Keratinocyte (primary cell): ENCODE measurements at regions not wholly inside any gene's neighbourhood (a gene's known extent, or its start where the extent isn't known, plus 50 kb on each side); places are given as distances from the start of the nearest gene placed in this dataset.

ENCODE experiments used
- EZH2 ChIP-seq: IDR thresholded peaks from one replicate; pipeline ENCODE4 v1.6.1; 2012; ENCODE audit warnings: inconsistent platforms, mild to moderate bottlenecking, low read length, moderate library complexity
- TF ChIP-seq, protein P1 (sequence below), 3 experiments: IDR thresholded peaks in 1 of 3; conservative IDR thresholded peaks in 1 of 3; optimal IDR thresholded peaks in 1 of 3; 2 replicates in 2 of 3; 3 replicates in 1 of 3; pipeline versions ENCODE3 to v1.5.1; 2011; ENCODE audit warnings: low read length in 3 of 3, mild to moderate bottlenecking in 3 of 3, moderate library complexity in 2 of 3, control low read depth in 1 of 3, inconsistent platforms in 1 of 3; ENCODE audit not compliant: insufficient read depth in 2 of 3; ENCODE audit errors: extremely low read depth in 1 of 3

DNA sequence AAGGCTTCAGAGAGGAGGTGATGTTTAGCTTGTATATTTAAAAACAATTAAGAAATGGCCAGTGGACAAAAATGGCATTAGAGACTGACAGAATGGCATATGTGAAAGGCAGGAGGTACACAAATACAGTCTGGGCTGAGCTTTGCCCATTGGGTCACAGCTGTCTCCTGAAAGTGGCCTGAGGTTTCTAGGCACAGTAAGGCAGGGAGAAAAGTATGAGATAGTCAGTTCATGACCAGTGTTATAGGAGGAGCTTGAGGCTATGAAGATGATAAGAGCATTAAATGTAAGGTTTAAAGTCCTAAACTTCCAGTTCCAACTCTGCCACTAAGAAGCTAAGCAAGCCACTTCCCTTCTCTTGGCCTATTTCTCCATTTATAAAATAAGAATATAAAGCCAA lies 111.2 kb upstream of the SETMAR start:
- TF ChIP-seq, protein P1, sequence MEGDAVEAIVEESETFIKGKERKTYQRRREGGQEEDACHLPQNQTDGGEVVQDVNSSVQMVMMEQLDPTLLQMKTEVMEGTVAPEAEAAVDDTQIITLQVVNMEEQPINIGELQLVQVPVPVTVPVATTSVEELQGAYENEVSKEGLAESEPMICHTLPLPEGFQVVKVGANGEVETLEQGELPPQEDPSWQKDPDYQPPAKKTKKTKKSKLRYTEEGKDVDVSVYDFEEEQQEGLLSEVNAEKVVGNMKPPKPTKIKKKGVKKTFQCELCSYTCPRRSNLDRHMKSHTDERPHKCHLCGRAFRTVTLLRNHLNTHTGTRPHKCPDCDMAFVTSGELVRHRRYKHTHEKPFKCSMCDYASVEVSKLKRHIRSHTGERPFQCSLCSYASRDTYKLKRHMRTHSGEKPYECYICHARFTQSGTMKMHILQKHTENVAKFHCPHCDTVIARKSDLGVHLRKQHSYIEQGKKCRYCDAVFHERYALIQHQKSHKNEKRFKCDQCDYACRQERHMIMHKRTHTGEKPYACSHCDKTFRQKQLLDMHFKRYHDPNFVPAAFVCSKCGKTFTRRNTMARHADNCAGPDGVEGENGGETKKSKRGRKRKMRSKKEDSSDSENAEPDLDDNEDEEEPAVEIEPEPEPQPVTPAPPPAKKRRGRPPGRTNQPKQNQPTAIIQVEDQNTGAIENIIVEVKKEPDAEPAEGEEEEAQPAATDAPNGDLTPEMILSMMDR (optimal IDR thresholded peaks at IDR 0.05 in 1 of 3, IDR thresholded peaks at IDR 0.05 in 1 of 3, conservative IDR thresholded peaks at IDR 0.05 in 1 of 3; ENCODE audit: extremely low read depth in 1 of 3, insufficient read depth in 2 of 3, low read length in 3 of 3) = no peak
- no peak for TF ChIP-seq EZH2
